Right lung (tissue), 2 donors: ENCODE measurements at regions not wholly inside any gene's neighbourhood (a gene's known extent, or its start where the extent isn't known, plus 50 kb on each side); places are given as distances from the start of the nearest gene placed in this dataset.

Source experiments
- DNase-seq, 2 donors: peaks; one replicate each; pipeline ENCODE4 v3.0.0-alpha.2; 2013

GRCh38 chr11:105192115-105192514 is 52.5 kb upstream of the CARD18 start:
- no peak for DNase-seq

- DNase-seq = no peak
Measured at GRCh38 chr11:105189581-105189980, 50.0 kb upstream of the CARD18 start.
